NK-92 treated with Interleukin-12 subunit alpha and Interleukin-12 subunit beta, amount 100 ng/mL, for 24 hours (cell line): ENCODE measurements at regions not wholly inside any gene's neighbourhood (a gene's known extent, or its start where the extent isn't known, plus 50 kb on each side); places are given as distances from the start of the nearest gene placed in this dataset.

Experiments
- DNase-seq: peaks from one replicate; lab custom pipeline; 2025; lab: John Stamatoyannopoulos, UW

- no peak for DNase-seq
Observed at GRCh38 chr3:168295027-168295426, 199.3 kb upstream of the GOLIM4 start.

DNA sequence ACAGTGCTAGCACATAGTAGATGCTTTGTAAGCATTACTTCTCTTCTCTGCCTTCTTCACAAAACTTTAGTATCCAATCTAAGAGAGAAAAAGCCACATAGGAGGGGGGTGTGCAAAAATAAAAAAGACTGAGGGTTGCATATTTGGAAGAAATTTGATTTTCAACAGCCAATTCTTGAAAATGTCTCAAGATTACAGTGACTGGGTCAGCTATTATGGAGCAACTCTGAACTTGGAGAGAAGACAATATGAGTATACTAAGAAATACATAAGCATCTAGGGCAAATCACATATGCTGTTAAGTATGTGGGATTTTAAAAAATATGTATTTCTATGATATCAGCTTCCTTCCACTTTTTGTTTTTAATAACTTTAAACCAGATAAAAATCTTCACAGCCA, 196.6 kb upstream of the GOLIM4 start:
- no peak for DNase-seq

DNA sequence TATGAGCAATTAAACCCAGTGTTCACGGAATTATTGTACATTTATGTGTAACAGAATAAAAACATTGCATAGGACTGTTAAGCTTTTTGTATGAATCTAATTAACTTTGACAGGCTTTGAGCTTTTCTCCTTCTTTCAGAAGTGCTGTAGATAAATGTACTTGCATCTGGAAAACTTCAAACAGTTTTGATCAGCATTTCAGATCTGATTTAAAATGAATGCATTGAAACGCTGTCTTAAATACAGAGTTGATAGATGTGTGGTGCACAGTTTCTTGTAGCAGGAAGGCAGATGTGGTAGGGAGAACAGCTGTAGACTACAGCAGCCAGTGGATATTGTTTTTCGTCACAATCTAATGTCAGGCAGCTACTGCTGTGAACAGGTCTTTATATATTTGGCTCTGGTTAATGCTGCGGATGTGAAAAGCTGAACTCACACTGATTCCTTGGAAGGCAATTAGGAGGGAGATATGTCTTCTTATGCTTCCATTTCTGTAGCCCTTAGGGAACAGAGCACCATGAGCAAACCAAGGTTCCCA, 193.8 kb upstream of the GOLIM4 start:
- no peak for DNase-seq

DNA sequence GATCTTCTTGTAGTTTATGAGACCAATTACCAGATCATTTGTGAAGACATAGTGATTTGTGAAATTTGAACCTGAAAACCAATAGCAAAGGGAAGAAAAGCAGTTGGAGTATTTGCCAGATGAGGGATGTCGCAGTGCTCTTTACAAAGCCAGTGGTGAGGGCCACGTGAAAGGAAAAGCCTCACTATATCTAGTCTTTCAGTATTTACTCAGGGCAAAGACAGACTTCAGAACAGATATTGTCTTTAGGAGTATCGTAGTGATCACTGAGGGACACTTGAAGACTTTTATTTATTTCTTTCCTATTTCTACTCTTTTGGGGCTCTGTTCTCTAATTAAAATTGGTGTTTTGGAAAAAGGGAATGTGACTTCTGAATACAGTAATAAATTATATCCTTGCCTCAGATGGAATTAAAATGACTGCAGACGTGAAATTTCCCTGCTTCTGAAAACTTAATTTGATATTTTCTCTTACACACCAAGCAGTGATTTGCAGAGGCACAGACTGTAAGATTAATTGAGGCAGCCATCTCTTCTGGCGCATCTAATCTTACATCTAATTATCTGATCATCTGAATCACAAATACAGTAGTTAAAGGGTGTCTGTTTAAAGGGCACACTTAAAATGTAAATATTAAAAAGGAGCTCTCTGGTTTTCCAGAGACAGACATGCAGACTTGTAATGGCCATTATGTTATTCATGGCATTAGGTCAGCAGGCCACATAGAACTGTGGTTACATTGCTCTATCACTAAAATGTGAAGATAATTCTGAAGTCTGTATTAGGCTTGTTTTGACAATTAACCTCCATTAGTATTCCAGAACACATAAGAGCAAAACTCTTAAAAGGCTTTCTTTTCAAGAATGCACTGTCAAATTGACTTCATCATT, 193.0 kb upstream of the GOLIM4 start:
- DNase-seq = no peak

DNA sequence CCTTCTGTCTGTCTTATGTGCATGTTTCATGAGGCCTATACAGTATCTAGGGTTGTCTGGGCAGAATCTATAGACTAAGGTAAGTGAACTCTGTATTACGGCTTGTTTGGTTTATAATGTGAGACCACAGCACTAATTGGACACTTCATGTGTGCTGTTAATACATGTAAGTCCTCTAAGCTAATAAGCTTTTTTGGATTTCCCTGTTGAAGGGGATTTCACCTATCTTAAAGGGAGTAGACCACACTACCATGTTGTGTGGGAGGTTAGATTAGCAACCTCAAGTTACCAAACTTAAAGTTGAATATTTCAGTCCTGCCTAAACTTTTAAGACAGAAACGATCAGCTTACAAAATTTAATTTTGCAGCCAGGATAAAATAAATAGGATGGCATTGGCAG, 189.8 kb upstream of the GOLIM4 start:
- no peak for DNase-seq

GRCh38 chr3:168284728-168285127, 189.0 kb upstream of the GOLIM4 start:
- DNase-seq = no peak

DNA sequence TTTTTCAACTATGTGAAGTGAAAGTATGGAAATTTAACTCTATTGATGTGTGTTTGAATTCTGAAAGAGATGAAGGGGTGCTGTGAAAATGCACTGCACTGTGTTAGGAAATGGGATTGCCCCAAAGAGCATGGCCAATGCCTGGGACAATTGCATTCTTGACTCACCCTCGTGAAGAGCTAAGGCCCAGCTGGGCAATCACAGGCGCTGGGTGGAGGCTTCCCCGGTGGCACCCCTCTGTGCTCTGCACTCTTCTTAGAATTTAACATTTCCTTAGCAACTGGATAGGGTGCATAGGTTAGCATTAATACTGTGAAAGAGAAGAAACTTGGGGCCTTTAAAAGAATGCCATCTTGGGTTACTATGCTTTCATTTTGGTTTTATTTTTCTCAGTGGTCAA, 179.9 kb upstream of the GOLIM4 start:
- no peak for DNase-seq

DNA sequence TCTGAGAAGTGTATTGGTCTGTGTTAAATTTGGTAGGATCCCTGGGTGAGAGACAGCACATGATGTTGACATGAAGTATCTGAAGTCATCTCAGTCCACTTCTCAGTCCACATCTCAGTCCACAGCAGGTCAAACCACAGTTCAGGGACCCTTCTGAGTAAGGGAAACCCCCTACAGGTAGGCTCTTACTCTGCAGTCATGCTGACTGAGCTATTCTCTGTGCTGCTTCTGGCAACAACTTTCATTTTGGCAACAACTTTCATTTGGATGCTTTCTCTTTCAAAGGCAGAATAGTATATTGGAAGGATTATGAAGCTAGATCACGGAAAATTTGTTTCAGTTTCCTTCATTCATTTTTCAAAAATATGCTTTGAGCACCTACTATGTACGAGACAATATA, 178.2 kb upstream of the GOLIM4 start:
- DNase-seq = no peak

DNA sequence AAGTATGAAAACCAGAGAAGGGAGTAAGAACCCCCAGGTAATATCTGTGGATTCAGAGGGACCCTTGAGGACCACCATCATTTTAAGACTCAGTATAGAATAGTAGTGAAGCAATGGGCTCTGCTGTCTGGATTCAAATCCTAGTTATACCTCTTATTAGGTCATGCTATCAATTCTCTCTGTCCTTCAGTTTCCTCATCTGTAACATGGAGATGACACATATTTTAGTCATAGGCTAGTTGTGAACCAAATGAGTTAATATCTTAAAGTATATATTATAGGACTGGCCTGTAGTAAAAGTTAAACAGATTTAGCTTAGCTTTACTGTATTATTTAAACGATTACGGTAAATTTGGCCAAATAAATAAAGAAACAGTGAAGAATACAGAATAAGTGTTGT, 177.3 kb upstream of the GOLIM4 start:
- DNase-seq = no peak

DNA sequence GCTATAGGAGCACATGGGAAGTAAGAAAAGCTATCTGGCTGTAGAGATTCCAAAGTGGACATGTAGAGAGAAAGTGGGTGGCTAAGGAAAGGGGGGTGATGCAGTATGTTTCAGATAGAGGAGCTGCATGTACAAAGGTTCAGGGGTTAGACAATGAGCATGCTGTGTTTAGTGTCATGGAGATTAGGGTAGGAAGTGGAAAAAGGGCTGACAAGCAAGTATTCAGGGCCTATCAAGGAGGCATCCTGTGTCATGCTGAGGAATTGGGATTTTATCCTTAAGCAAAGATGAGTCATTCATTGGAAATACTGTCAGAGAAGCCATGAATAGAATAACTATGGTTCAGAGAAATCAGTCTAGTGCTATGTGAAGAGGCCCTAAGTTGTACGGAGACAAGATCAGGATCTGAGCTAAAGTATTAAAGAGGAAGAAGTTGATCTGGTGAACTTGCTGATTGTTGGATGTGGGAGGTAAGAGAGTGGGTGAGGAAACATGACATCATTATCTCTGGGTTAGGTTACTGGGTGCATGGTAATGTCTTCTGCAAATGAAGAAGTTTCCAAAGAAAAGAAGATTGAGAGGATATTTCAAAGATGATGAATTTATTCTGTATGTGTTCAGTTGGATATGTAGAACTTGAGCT, 176.7 kb upstream of the GOLIM4 start:
- DNase-seq = no peak

DNA sequence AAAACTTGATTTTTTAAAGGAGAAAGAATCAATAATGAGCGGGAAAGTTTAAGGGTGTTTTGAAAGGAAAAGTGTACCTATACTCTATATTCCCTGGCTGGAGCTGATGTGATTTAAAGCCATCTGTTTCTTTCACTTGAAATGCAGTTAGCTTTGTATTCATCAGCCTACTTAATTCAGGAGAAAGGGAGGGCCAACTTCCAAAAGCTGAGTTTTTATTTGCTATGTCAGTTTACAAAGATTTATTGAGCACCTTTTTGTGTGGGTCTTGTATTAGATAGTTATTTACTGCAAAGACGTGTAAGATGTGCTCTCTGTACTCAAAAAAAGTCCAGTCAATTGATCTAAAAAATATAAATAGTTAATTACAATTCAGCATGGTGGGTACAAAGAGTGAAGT, 176.2 kb upstream of the GOLIM4 start:
- DNase-seq = no peak

- no peak for DNase-seq
Observed at GRCh38 chr3:168269001-168269400, 173.3 kb upstream of the GOLIM4 start.

GRCh38 chr3:168267179-168267578, 171.5 kb upstream of the GOLIM4 start:
- DNase-seq = no peak

DNA sequence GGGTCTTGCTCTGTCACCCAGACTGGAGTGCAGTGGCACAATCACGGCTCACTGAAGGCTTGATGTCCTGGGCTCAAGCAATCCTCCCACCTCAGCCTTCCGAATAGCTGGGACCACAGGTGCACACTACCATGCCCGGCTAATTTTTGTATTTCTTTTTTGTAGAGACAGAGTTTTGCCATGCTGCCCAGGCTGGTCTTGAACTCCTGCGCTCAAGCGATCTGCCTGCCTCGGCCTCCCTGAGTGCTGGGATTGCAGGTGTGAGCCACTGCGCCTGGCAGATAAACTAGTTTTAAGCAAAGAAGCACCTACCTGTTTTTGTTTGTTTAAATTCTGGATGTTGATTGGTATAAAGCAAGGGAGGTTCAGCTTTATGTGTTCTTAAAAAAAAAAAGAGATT, 170.6 kb upstream of the GOLIM4 start:
- DNase-seq = no peak

GRCh38 chr3:168262887-168263286, 167.2 kb upstream of the GOLIM4 start:
- no peak for DNase-seq

DNA sequence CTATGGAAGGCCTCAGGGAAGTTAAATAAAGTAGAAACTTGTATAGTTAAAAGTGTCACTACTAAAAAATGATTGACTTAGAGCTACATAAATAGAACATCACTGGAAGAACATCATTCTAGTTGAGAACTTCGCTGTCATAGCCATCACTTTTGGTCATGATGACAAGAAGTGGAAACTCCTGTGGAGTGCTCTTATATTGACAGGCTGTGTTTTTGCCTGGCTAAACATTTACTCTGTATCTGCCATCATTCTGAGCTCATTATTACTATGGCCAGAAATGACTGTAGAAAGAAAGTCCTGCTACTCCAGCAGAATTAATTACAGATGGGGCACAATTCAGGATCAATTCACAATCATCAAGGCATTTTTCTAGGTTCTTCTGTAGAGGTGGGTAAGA, 165.1 kb upstream of the GOLIM4 start:
- no peak for DNase-seq

DNA sequence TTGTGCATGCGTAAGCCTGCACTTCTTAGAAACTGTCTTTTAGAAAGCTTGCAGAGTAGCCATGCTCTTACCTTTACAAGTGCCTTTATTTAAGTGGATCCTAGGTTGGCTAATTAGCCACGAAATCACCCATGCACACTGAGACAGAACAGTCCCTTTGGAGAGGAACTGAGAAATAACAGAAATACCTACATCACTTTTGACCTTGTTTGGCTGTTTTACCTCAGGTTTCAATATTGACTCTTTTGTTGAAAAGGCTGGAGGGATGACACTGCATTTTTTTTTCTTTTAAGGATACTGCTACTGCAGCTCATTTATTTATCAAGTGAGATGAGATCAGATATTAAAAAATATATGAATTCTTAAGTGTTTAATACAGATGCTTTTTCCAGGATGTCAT, 155.6 kb upstream of the GOLIM4 start:
- no peak for DNase-seq

- no peak for DNase-seq
Observed at GRCh38 chr3:168250415-168250861, 154.7 kb upstream of the GOLIM4 start.

- DNase-seq = no peak
Observed at GRCh38 chr3:168249550-168250414, 154.1 kb upstream of the GOLIM4 start.

DNA sequence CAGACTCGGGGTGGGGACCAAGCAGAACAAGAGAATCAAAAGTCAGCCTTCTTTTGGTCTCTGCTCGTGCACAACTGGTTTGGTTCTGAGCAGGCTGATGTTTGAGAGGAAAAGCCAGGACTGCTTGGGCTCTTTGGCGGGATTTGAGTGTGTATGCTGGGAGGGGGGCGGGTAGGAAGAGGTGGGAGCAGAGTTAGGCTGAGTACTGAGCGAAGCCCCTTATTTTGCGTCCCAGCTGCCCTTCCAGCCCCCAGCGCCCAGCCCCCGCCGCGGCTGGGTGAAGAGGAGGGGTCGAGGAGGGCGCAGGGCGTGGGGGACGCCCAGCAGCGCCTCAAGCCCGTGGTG, 153.5 kb upstream of the GOLIM4 start:
- no peak for DNase-seq

DNA sequence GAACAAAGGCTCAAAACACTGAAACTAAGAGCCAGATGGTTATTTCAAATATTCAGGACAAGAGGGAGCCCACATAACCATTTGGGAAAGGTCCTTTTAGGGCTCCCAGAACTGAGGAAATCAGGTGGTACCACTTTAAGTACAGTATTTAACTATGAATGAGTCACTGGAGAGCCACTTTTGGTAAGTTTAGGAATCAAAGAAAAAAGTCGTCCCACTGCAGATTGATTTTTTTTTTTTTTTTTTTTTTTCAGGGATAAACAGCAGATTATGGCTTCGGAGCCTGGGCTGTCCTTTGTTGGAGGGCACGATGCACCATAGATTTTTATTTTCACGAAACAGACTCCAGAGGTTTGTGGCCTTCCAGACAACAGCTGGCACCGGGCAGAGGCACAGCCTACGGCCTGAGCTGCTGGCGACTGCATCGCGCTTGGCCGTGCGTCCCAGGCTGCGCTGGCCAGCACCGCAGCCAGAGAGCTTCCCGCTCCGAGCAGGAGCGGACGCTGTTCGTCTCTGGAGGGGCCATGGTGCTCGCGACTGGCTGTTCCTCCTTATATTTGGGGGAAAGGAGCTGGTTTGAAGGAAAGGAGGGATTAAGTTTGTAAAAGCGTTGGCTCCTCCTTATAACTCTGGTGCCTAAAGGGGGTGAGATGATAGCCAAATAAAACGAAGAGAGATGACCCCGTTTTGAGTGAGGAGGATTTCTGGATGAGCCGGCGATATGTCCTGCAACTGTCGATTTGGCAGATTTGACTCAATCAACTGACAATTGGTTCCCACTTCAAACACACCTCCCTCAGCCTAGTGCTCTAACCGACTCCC, 152.9 kb upstream of the GOLIM4 start:
- no peak for DNase-seq

DNA sequence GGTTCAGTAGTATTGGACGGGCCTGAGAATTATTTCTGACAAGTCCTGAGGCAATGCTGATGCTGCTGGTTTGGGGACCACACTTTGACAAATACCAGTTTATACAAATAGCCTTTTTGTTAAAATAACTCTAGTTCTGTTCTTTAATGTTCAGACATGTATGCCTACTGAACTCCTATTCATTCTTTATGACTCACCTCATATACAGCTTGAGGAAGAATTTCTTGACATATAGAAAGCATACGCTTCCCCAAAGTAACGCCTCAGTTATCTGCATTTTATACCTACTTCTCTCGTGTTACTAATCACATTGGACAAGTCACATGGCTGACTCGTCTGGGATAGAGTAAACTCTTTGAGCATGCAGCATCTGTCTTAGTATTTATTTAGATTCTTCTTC, 145.4 kb upstream of the GOLIM4 start:
- DNase-seq = no peak
